CD14-positive monocyte (primary cell): ENCODE measurements at regions not wholly inside any gene's neighbourhood (a gene's known extent, or its start where the extent isn't known, plus 50 kb on each side); places are given as distances from the start of the nearest gene placed in this dataset.

Source experiments
- DNase-seq, 3 donors: peaks; one replicate each; pipeline ENCODE4 v3.0.0-alpha.2; 2011 to 2022
- H2AFZ ChIP-seq: 2 replicates; pipeline ENCODE4 v1.6.0; 2012; ENCODE audit warnings: mild to moderate bottlenecking, low read depth, low read length, inconsistent platforms; ENCODE audit not compliant: insufficient read depth, poor library complexity, severe bottlenecking
- H3K27ac ChIP-seq, 2 donors: 1 replicate in 1 of 2; 2 replicates in 1 of 2; pipeline ENCODE4 v1.5.1; 2012 to 2013; ENCODE audit warnings: low read length in 2 of 2, control low read depth in 1 of 2, inconsistent platforms in 1 of 2, low read depth in 1 of 2, mild to moderate bottlenecking in 1 of 2
- H3K27me3 ChIP-seq, 2 donors: one replicate each; pipeline versions ENCODE4 v1.6.0 to v1.6.1; 2011 to 2013; ENCODE audit warnings: low read length in 2 of 2; ENCODE audit not compliant: control insufficient read depth in 2 of 2, insufficient read depth in 2 of 2
- H3K36me3 ChIP-seq, 2 donors: replicated peaks in 1 of 2; 1 replicate in 1 of 2; 2 replicates in 1 of 2; pipeline versions ENCODE4 v1.5.1 to v1.6.1; 2012 to 2013; ENCODE audit warnings: low read length in 2 of 2, control low read depth in 1 of 2, inconsistent platforms in 1 of 2, mild to moderate bottlenecking in 1 of 2; ENCODE audit not compliant: insufficient read depth in 2 of 2, control insufficient read depth in 1 of 2
- H3K4me1 ChIP-seq, 2 donors: 1 replicate in 1 of 2; 2 replicates in 1 of 2; pipeline versions ENCODE4 v1.5.1 to v1.6.1; 2012 to 2013; ENCODE audit warnings: low read length in 2 of 2, control low read depth in 1 of 2, inconsistent platforms in 1 of 2, mild to moderate bottlenecking in 1 of 2, moderate library complexity in 1 of 2; ENCODE audit not compliant: insufficient read depth in 2 of 2, control insufficient read depth in 1 of 2
- H3K4me2 ChIP-seq: replicated peaks from 2 replicates; pipeline ENCODE3; 2012; ENCODE audit warnings: low read length, moderate library complexity, mild to moderate bottlenecking; ENCODE audit not compliant: poor library complexity, severe bottlenecking; ENCODE audit errors: extremely low read depth
- H3K4me3 ChIP-seq, 3 experiments: fragments of 200-600 bp in 1 of 3; sonication (generic) in 1 of 3; replicated peaks in 1 of 3; 1 replicate in 2 of 3; 2 replicates in 1 of 3; pipeline ENCODE4 v1.5.1; 2011 to 2013; ENCODE audit warnings: low read length in 3 of 3, mild to moderate bottlenecking in 3 of 3, control low read depth in 2 of 3, low read depth in 2 of 3, inconsistent platforms in 1 of 3, moderate library complexity in 1 of 3
- H3K79me2 ChIP-seq: 2 replicates; pipeline ENCODE4 v1.6.0; 2012; ENCODE audit warnings: mild to moderate bottlenecking, control low read depth, inconsistent platforms, low read length, moderate library complexity; ENCODE audit not compliant: insufficient read depth
- H3K9ac ChIP-seq: 2 replicates; pipeline ENCODE4 v1.6.0; 2017; ENCODE audit warnings: low read length, mild to moderate bottlenecking; ENCODE audit not compliant: insufficient read depth, poor library complexity, severe bottlenecking
- H3K9me3 ChIP-seq, 2 donors: replicated peaks in 1 of 2; 1 replicate in 1 of 2; 2 replicates in 1 of 2; pipeline versions ENCODE4 v1.5.1 to v1.6.1; 2012 to 2013; ENCODE audit warnings: low read length in 2 of 2, control low read depth in 1 of 2; ENCODE audit not compliant: control insufficient read depth in 1 of 2, insufficient read depth in 1 of 2
- H4K20me1 ChIP-seq: 2 replicates; pipeline ENCODE4 v1.6.0; 2012; ENCODE audit warnings: mild to moderate bottlenecking, low read length, control low read depth, moderate library complexity; ENCODE audit not compliant: insufficient read depth
- H3K27ac Mint-ChIP-seq, 7 donors: one replicate each; pipeline ENCODE4 v1.8.0; 2020; ENCODE audit warnings: mild to moderate bottlenecking in 7 of 7, mixed read lengths in 7 of 7, moderate library complexity in 6 of 7, inconsistent platforms in 2 of 7
- H3K27me3 Mint-ChIP-seq, 3 donors: one replicate each; pipeline ENCODE4 v1.8.0; 2021 to 2022; ENCODE audit warnings: low read depth in 3 of 3, mild to moderate bottlenecking in 3 of 3, mixed read lengths in 3 of 3, moderate library complexity in 3 of 3, inconsistent platforms in 1 of 3
- H3K36me3 Mint-ChIP-seq, 2 donors: one replicate each; pipeline ENCODE4 v1.8.0; 2020; ENCODE audit warnings: mixed read lengths in 2 of 2, inconsistent platforms in 1 of 2, mild to moderate bottlenecking in 1 of 2
- H3K4me1 Mint-ChIP-seq: one replicate; pipeline ENCODE4 v1.8.0; 2020; ENCODE audit warnings: mild to moderate bottlenecking, mixed read lengths
- H3K4me3 Mint-ChIP-seq, 2 donors: one replicate each; pipeline ENCODE4 v1.8.0; 2020; ENCODE audit warnings: mild to moderate bottlenecking in 2 of 2, mixed read lengths in 2 of 2, moderate library complexity in 1 of 2
- H3K9me3 Mint-ChIP-seq, 7 donors: one replicate each; pipeline ENCODE4 v1.8.0; 2020 to 2022; ENCODE audit warnings: mixed read lengths in 7 of 7, mild to moderate bottlenecking in 6 of 7, moderate library complexity in 6 of 7, inconsistent platforms in 2 of 7
- CTCF ChIP-seq: fragments of 200-600 bp; IDR thresholded peaks from one replicate; pipeline ENCODE4 v1.8.0; 2022; ENCODE audit warnings: antibody characterized with exemption, mild to moderate bottlenecking
- WGBS: methylation state at CpG from one replicate; pipeline ENCODE4 v1.1.5; 2013; ENCODE audit warnings: missing lambda C conversion rate; ENCODE audit not compliant: insufficient coverage; 5-methylcytosine and 5-hydroxymethylcytosine counted together
- intact Hi-C, 2 donors: fragments of 100-400 bp; cut with micrococcal nuclease; formaldehyde crosslinking; loops; one replicate each; pipeline versions ENCODE4 v1.15.0 to v1.15.1; 2023

DNA sequence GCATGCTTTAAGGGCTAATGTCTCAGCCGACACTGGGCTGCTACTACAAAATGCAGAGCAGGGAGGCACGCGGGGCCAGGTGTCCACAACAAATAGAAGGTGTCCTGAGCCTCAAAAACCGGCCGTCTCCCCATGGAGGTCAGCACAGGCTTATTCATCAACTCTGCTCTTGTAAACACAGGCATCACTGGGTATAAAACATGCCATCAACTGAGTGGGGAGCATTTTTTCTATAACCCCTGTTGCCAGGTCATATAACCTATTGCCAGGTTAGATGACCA is 271.6 kb downstream of the AUH start:
- peaks cover 2 to 11% (median 6%) of the 10 kb centered on the region in 7 donors for H3K9me3 Mint-ChIP-seq
- no peak for DNase-seq
- Histone ChIP-seq H4K20me1 (no peaks in the 10 kb centered on the region), H3K9ac (no peak overlapping the region), H3K4me3 (no peak overlapping the region), H3K36me3 (no peaks in the 10 kb centered on the region), H3K4me2 (no peak overlapping the region), H3K9me3 (peaks cover 0 to 4% of the 10 kb centered on the region in 2 donors), H3K4me1 (peaks cover 25 to 26% of the 10 kb centered on the region in 2 donors), H3K27ac (no peak overlapping the region), H3K79me2 (no peaks in the 10 kb centered on the region), H3K27me3 (no peaks in the 10 kb centered on the region), H2AFZ (no peak overlapping the region)
- H3K27ac Mint-ChIP-seq: peak overlapping the region in 2 of 7 donors; percentile 52 to 57
- WGBS: 94% methylated on average over 5 of the region's 5 CpGs
- no peak for TF ChIP-seq CTCF
- H3K27me3 Mint-ChIP-seq: peaks cover 0 to 1% (median 0%) of the 10 kb centered on the region in 3 donors
- intact Hi-C loops: no loop called here
- H3K4me3 Mint-ChIP-seq: no peak overlapping the region
- peaks cover 0 to 6% of the 10 kb centered on the region in 2 donors for H3K36me3 Mint-ChIP-seq
- peaks cover 28% of the 10 kb centered on the region for H3K4me1 Mint-ChIP-seq

- Histone ChIP-seq H3K27ac (no peak overlapping the region), H2AFZ (no peak overlapping the region), H3K9me3 (peaks cover 0 to 3% of the 10 kb centered on the region in 2 donors), H3K36me3 (no peaks in the 10 kb centered on the region), H3K4me3 (no peak overlapping the region), H3K4me2 (no peak overlapping the region), H3K9ac (no peak overlapping the region), H3K79me2 (no peaks in the 10 kb centered on the region), H3K27me3 (no peaks in the 10 kb centered on the region), H3K4me1 (peaks cover 4 to 5% of the 10 kb centered on the region in 2 donors), H4K20me1 (no peaks in the 10 kb centered on the region)
- Mint-ChIP-seq H3K27ac (no peak overlapping the region), H3K27me3 (peaks cover 0 to 2% (median 2%) of the 10 kb centered on the region in 3 donors), H3K4me3 (no peak overlapping the region), H3K9me3 (peaks cover 2 to 17% (median 5%) of the 10 kb centered on the region in 7 donors), H3K4me1 (peaks cover 8% of the 10 kb centered on the region), H3K36me3 (peaks cover 0 to 5% of the 10 kb centered on the region in 2 donors)
- intact Hi-C loops: no loop called here
- WGBS: 100% methylated on average over 1 of the region's 1 CpG
- no peak for DNase-seq
- no peak for TF ChIP-seq CTCF
These were observed 269.5 kb downstream of the AUH start for GRCh38 chr9:91092214-91092613.
